Brain microvascular endothelial cell (primary cell): ENCODE measurements at regions not wholly inside any gene's neighbourhood (a gene's known extent, or its start where the extent isn't known, plus 50 kb on each side); places are given as distances from the start of the nearest gene placed in this dataset.

Experiments used
- DNase-seq: peaks from one replicate; pipeline ENCODE4 v3.0.0-alpha.2; 2020
- H3K27ac ChIP-seq: fragments of 250-450 bp; sonication (Bioruptor Pico); 2 replicates; pipeline ENCODE4 v1.5.1; 2020; ENCODE audit warnings: mild to moderate bottlenecking, moderate library complexity
- H3K27me3 ChIP-seq: fragments of 250-450 bp; sonication (Bioruptor Pico); replicated peaks from 2 replicates; pipeline ENCODE4 v1.5.1; 2020; ENCODE audit warnings: mild to moderate bottlenecking
- H3K36me3 ChIP-seq: fragments of 250-450 bp; sonication (Bioruptor Pico); replicated peaks from 2 replicates; pipeline ENCODE4 v1.5.1; 2020; ENCODE audit warnings: mild to moderate bottlenecking
- H3K4me3 ChIP-seq: 2 replicates; pipeline ENCODE4 v1.5.1; 2011; ENCODE audit warnings: low read depth, mild to moderate bottlenecking, control low read depth, low read length, moderate library complexity
- CTCF ChIP-seq: IDR thresholded peaks from 2 replicates; pipeline ENCODE4 v1.5.1; 2011; ENCODE audit warnings: low read depth, mild to moderate bottlenecking, moderate library complexity, low read length, control low read depth, inconsistent platforms; ENCODE audit errors: missing control alignments
- in situ Hi-C: cut with HindIII; loops from 2 replicates; pipeline ENCODE4 v1.10.0; 2017; ENCODE audit warnings: low sequenced_read_pairs, low pct_ligation_motif_present

GRCh38 chr11:27807596-27807995 is 107.3 kb upstream of the BDNF start:
- Histone ChIP-seq H3K4me3 (no peak overlapping the region), H3K27ac (no peak overlapping the region), H3K36me3 (no peaks in the 10 kb centered on the region), H3K27me3 (no peaks in the 10 kb centered on the region)
- no peak for TF ChIP-seq CTCF
- in situ Hi-C loops = no loop called here
- no peak for DNase-seq

GRCh38 chr11:27806122-27806521 is 105.9 kb upstream of the BDNF start:
- no peak for DNase-seq
- no peaks in the 10 kb centered on the region for H3K27me3 ChIP-seq
- no peak overlapping the region for H3K4me3 ChIP-seq
- no peaks in the 10 kb centered on the region for H3K36me3 ChIP-seq
- in situ Hi-C loops = no loop called here
- no peak for TF ChIP-seq CTCF
- H3K27ac ChIP-seq = no peak overlapping the region

GRCh38 chr11:27795955-27796861 is 96.0 kb upstream of the BDNF start:
- Histone ChIP-seq H3K27me3 (no peaks in the 10 kb centered on the region), H3K36me3 (no peaks in the 10 kb centered on the region), H3K4me3 (no peak overlapping the region), H3K27ac (no peak overlapping the region)
- in situ Hi-C loops = no loop called here
- no peak for TF ChIP-seq CTCF
- no peak for DNase-seq

GRCh38 chr11:27786864-27787263 is 86.6 kb upstream of the BDNF start:
- H3K36me3 ChIP-seq = no peaks in the 10 kb centered on the region
- TF ChIP-seq CTCF = no peak
- DNase-seq = no peak
- H3K27me3 ChIP-seq = no peaks in the 10 kb centered on the region
- in situ Hi-C loops = no loop called here
- no peak overlapping the region for H3K4me3 ChIP-seq
- H3K27ac ChIP-seq = no peak overlapping the region

GRCh38 chr11:27786331-27786730 is 86.1 kb upstream of the BDNF start:
- no peak for TF ChIP-seq CTCF
- Histone ChIP-seq H3K27me3 (no peaks in the 10 kb centered on the region), H3K36me3 (no peaks in the 10 kb centered on the region), H3K4me3 (no peak overlapping the region), H3K27ac (no peak overlapping the region)
- no peak for DNase-seq
- in situ Hi-C loops = no loop called here

- H3K4me3 ChIP-seq = no peak overlapping the region
- in situ Hi-C loops = no loop called here
- no peak for TF ChIP-seq CTCF
- H3K27ac ChIP-seq = no peak overlapping the region
- no peaks in the 10 kb centered on the region for H3K27me3 ChIP-seq
- H3K36me3 ChIP-seq = no peaks in the 10 kb centered on the region
- DNase-seq = no peak
Measured at GRCh38 chr11:27783701-27784355, 83.6 kb upstream of the BDNF start.
